SU-DHL-6 (cell line): ENCODE measurements at regions not wholly inside any gene's neighbourhood (a gene's known extent, or its start where the extent isn't known, plus 50 kb on each side); places are given as distances from the start of the nearest gene placed in this dataset.

Experiments
- H2AFZ ChIP-seq: fragments of 200-600 bp; sonication (generic); 2 replicates; pipeline ENCODE4 v1.6.1; 2014; ENCODE audit warnings: low read depth, mild to moderate bottlenecking, moderate library complexity, mixed read lengths, antibody characterized with exemption, low read length; ENCODE audit not compliant: severe bottlenecking
- H3F3A ChIP-seq: fragments of 200-600 bp; shearing (Covaris generic); 2 replicates; pipeline ENCODE4 v1.6.0; 2016; ENCODE audit warnings: antibody characterized with exemption, mild to moderate bottlenecking; ENCODE audit not compliant: insufficient read depth
- H3K27ac ChIP-seq: fragments of 200-600 bp; sonication (generic); 2 replicates; pipeline ENCODE4 v1.5.1; 2016; ENCODE audit warnings: low read depth, mild to moderate bottlenecking, low read length, moderate library complexity, mixed read lengths
- H3K27me3 ChIP-seq: fragments of 200-600 bp; sonication (generic), shearing (Covaris generic); 2 replicates; pipeline ENCODE4 v1.6.0; 2014; ENCODE audit warnings: mild to moderate bottlenecking, low read length
- H3K36me3 ChIP-seq: fragments of 200-600 bp; sonication (generic); 2 replicates; pipeline ENCODE4 v1.6.1; 2014; ENCODE audit warnings: mild to moderate bottlenecking, low read length, mixed read lengths
- H3K4me2 ChIP-seq: fragments of 300-600, 200-600 bp; shearing (Covaris generic), sonication (generic); 2 replicates; pipeline ENCODE4 v1.6.0; 2014; ENCODE audit warnings: low read length, low read depth, mild to moderate bottlenecking; ENCODE audit not compliant: poor library complexity, severe bottlenecking
- H3K4me3 ChIP-seq: fragments of 200-600 bp; sonication (generic); 2 replicates; pipeline ENCODE4 v1.5.1; 2014; ENCODE audit warnings: antibody characterized with exemption, low read length, mild to moderate bottlenecking, mixed read lengths; ENCODE audit not compliant: insufficient read depth, poor library complexity, severe bottlenecking
- H3K79me2 ChIP-seq: fragments of 200-600 bp; sonication (generic); 2 replicates; pipeline ENCODE4 v1.6.1; 2014; ENCODE audit warnings: mild to moderate bottlenecking, low read length, moderate library complexity; ENCODE audit not compliant: insufficient read depth
- H3K9ac ChIP-seq: fragments of 200-600 bp; sonication (generic); 2 replicates; pipeline ENCODE4 v1.7.0; 2014; ENCODE audit warnings: mild to moderate bottlenecking, low read length
- H3K9me2 ChIP-seq: fragments of 200-600 bp; sonication (generic); replicated peaks from 2 replicates; pipeline ENCODE4 v1.6.1; 2014; ENCODE audit warnings: low read length; ENCODE audit not compliant: insufficient read depth
- H3K9me3 ChIP-seq: fragments of 200-600 bp; sonication (generic); 2 replicates; pipeline ENCODE4 v1.6.1; 2014; ENCODE audit warnings: low read length, mixed read lengths; ENCODE audit not compliant: insufficient read depth
- H4K20me1 ChIP-seq: fragments of 200-600 bp; sonication (generic); 2 replicates; pipeline ENCODE4 v1.6.1; 2014; ENCODE audit warnings: low read depth, mild to moderate bottlenecking, antibody characterized with exemption, low read length, moderate library complexity, mixed read lengths
- EZH2phosphoT487 ChIP-seq: fragments of 200-600 bp; sonication (generic), shearing (Covaris generic); conservative IDR thresholded peaks from 2 replicates; pipeline ENCODE4 v1.6.1; 2018; ENCODE audit warnings: mild to moderate bottlenecking, antibody characterized with exemption, low read length, moderate library complexity, mixed read lengths
- TF ChIP-seq, protein P1 (sequence below): fragments of 200-600 bp; sonication (generic); IDR thresholded peaks from one replicate; pipeline ENCODE4 v1.5.1; 2017; ENCODE audit warnings: antibody characterized with exemption, mild to moderate bottlenecking, low read length, moderate library complexity; ENCODE audit not compliant: insufficient read depth, poor library complexity, severe bottlenecking

DNA sequence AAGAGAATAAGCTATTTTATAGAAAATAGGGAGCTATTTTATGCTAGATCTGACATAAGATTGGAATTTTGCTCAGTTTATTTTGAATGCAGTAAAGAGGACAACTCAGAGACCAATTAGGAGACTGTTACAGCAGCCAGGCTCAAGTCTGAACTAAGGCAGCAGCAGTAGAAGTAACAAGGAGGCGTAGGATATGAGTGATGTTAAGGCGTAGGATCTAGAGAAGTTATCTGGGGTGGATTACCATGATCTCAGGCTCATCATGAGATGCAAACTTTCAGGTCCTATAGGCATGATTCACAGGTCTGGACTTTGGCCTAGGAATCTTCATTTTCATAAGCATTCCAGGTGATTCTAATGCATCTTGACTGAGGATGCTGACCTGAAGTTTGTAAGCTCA is 108.9 kb upstream of the BLID start:
- Histone ChIP-seq H3K27me3 (no peaks in the 10 kb centered on the region), H3F3A (no peaks in the 10 kb centered on the region), H3K4me3 (no peak overlapping the region), H3K9me2 (no peaks in the 10 kb centered on the region), H4K20me1 (no peaks in the 10 kb centered on the region), H3K9me3 (no peaks in the 10 kb centered on the region), H3K4me2 (no peak overlapping the region), H2AFZ (no peak overlapping the region), H3K9ac (no peak overlapping the region), H3K36me3 (no peaks in the 10 kb centered on the region), H3K27ac (no peak overlapping the region), H3K79me2 (no peaks in the 10 kb centered on the region)
- TF ChIP-seq, protein P1, sequence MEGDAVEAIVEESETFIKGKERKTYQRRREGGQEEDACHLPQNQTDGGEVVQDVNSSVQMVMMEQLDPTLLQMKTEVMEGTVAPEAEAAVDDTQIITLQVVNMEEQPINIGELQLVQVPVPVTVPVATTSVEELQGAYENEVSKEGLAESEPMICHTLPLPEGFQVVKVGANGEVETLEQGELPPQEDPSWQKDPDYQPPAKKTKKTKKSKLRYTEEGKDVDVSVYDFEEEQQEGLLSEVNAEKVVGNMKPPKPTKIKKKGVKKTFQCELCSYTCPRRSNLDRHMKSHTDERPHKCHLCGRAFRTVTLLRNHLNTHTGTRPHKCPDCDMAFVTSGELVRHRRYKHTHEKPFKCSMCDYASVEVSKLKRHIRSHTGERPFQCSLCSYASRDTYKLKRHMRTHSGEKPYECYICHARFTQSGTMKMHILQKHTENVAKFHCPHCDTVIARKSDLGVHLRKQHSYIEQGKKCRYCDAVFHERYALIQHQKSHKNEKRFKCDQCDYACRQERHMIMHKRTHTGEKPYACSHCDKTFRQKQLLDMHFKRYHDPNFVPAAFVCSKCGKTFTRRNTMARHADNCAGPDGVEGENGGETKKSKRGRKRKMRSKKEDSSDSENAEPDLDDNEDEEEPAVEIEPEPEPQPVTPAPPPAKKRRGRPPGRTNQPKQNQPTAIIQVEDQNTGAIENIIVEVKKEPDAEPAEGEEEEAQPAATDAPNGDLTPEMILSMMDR = no peak
- TF ChIP-seq EZH2phosphoT487 = no peak

DNA sequence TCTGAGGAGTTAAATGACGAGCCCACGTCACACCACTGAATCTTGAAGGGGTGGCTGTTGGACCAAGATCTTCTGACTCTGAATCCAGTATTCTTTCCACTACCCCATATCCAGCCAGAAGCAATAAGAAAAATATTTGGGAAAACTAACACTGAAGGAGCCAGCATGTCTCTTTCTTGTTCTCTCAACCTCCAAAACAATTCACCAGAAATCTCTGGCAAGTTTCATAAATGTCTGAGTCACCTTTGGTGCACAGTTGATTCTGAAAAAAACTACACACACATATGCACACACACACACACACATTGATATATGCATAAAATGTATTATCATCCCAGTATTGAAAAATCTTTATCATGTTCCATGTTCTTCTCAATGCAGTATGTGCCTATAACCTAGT is 104.3 kb upstream of the BLID start:
- no peak for TF ChIP-seq EZH2phosphoT487
- TF ChIP-seq, protein P1 = no peak
- H3K27ac ChIP-seq = no peak overlapping the region
- no peak overlapping the region for H3K4me2 ChIP-seq
- no peak overlapping the region for H3K4me3 ChIP-seq
- H3K36me3 ChIP-seq = no peaks in the 10 kb centered on the region
- no peaks in the 10 kb centered on the region for H3K79me2 ChIP-seq
- H3K9me2 ChIP-seq = no peaks in the 10 kb centered on the region
- no peak overlapping the region for H2AFZ ChIP-seq
- H3K9me3 ChIP-seq = no peaks in the 10 kb centered on the region
- no peaks in the 10 kb centered on the region for H4K20me1 ChIP-seq
- H3F3A ChIP-seq = no peaks in the 10 kb centered on the region
- H3K9ac ChIP-seq = no peak overlapping the region
- H3K27me3 ChIP-seq = no peaks in the 10 kb centered on the region

DNA sequence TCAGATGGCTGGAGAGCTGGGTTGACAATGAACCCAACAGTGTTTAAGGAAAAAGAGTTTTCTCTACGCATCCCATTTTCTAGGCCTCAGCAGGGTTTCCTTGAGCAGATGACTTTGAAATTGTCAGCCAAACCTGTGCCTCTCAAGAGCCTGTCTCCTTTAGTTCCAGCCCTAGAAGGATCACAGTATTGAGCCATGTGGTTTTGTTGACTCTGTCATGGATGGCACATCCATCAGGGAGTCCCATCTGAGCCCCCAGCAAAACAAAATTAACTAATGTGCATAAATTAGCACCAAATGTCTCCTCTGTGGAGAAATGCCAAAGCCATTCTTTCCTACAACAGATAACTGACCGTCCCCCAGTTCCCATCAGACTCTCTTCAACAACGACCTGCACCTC is 103.8 kb upstream of the BLID start:
- Histone ChIP-seq H3K9me3 (no peaks in the 10 kb centered on the region), H3F3A (no peaks in the 10 kb centered on the region), H3K27me3 (no peaks in the 10 kb centered on the region), H3K27ac (no peak overlapping the region), H4K20me1 (no peaks in the 10 kb centered on the region), H3K9ac (no peak overlapping the region), H3K9me2 (no peaks in the 10 kb centered on the region), H3K79me2 (no peaks in the 10 kb centered on the region), H3K36me3 (no peaks in the 10 kb centered on the region), H2AFZ (no peak overlapping the region), H3K4me2 (no peak overlapping the region), H3K4me3 (no peak overlapping the region)
- TF ChIP-seq, protein P1 = no peak
- no peak for TF ChIP-seq EZH2phosphoT487
